Liver (tissue), 3 donors: ENCODE measurements at regions not wholly inside any gene's neighbourhood (a gene's known extent, or its start where the extent isn't known, plus 50 kb on each side); places are given as distances from the start of the nearest gene placed in this dataset.

Experiments
- CTCF ChIP-seq: fragments of 150-350 bp; IDR thresholded peaks from 2 replicates; pipeline ENCODE4 v1.5.1; 2017; ENCODE audit warnings: improper control_type of control experiment, low read depth, low read length; ENCODE audit not compliant: missing input control
- EGR1 ChIP-seq, 2 donors: IDR thresholded peaks; 2 replicates each; pipeline ENCODE4 v1.6.1; 2016 to 2018; ENCODE audit warnings: antibody characterized with exemption in 2 of 2, low read depth in 2 of 2
- GABPA ChIP-seq, 2 donors: IDR thresholded peaks in 1 of 2; conservative IDR thresholded peaks in 1 of 2; 2 replicates each; pipeline ENCODE4 v1.6.1; 2016; ENCODE audit warnings: antibody characterized with exemption in 2 of 2, mild to moderate bottlenecking in 1 of 2, moderate library complexity in 1 of 2
- HNF4G ChIP-seq: IDR thresholded peaks from 2 replicates; pipeline ENCODE4 v1.6.1; 2016; ENCODE audit warnings: antibody characterized with exemption
- JUND ChIP-seq, 2 donors: IDR thresholded peaks; 2 replicates each; pipeline ENCODE4 v1.6.1; 2016; ENCODE audit warnings: antibody characterized with exemption in 2 of 2
- MAX ChIP-seq: IDR thresholded peaks from 2 replicates; pipeline ENCODE4 v1.6.1; 2016; ENCODE audit warnings: antibody characterized with exemption
- REST ChIP-seq: IDR thresholded peaks from 2 replicates; pipeline ENCODE4 v1.6.1; 2016; ENCODE audit warnings: antibody characterized with exemption, mild to moderate bottlenecking
- TAF1 ChIP-seq: conservative IDR thresholded peaks from 2 replicates; pipeline ENCODE4 v1.6.1; 2016; ENCODE audit warnings: antibody characterized with exemption, mild to moderate bottlenecking
- YY1 ChIP-seq: IDR thresholded peaks from 2 replicates; pipeline ENCODE4 v1.6.1; 2016; ENCODE audit warnings: antibody characterized with exemption, mild to moderate bottlenecking
- ZBTB33 ChIP-seq: IDR thresholded peaks from 2 replicates; pipeline ENCODE4 v1.6.1; 2016; ENCODE audit warnings: antibody characterized with exemption
- donor health status: healthy.
- donor health status: healthy.

GRCh38 chr9:19879062-19879461 lies 90.2 kb upstream of the SLC24A2 start:
- TF ChIP-seq CTCF (no peak), HNF4G (no peak), GABPA (IDR thresholded peaks at IDR 0.05 in 1 of 2, conservative IDR thresholded peaks at IDR 0.05 in 1 of 2) (no peak), REST (no peak), JUND (IDR thresholded peaks at IDR 0.05) (no peak), YY1 (no peak), TAF1 (no peak), MAX (no peak), EGR1 (IDR thresholded peaks at IDR 0.05; ENCODE audit: low read depth in 2 of 2) (no peak), ZBTB33 (no peak)
